ENCODE measurements at regions not wholly inside any gene's neighbourhood (a gene's known extent, or its start where the extent isn't known, plus 50 kb on each side); places are given as distances from the start of the nearest gene placed in this dataset.

- TF ChIP-seq POLR2A (IDR thresholded peaks at IDR 0.05; ENCODE audit: control extremely low read depth in 1 of 2, low read depth in 2 of 2, low read length in 2 of 2) (no peak), POLR2AphosphoS5 (IDR thresholded peaks at IDR 0.05; ENCODE audit: low read depth, low read length) (no peak), CTCF (IDR thresholded peaks at IDR 0.05; ENCODE audit: control extremely low read depth in 1 of 3, insufficient read depth in 1 of 3, low read depth in 1 of 3, low read length in 3 of 3) (no peak), CEBPB (IDR thresholded peaks at IDR 0.05; ENCODE audit: low read depth, low read length) (no peak), EP300 (IDR thresholded peaks at IDR 0.05; ENCODE audit: borderline replicate concordance in 1 of 2, low read depth in 2 of 2, low read length in 2 of 2) (no peak), RXRA (IDR thresholded peaks at IDR 0.05; ENCODE audit: insufficient read depth, low read depth, low read length) (no peak), ZNF274 (IDR thresholded peaks at IDR 0.05; ENCODE audit: borderline replicate concordance, extremely low read depth, low read length) (no peak)
These were observed 173.2 kb upstream of the MYL2 start for GRCh38 chr12:111093428-111094142.
